Adrenal gland (tissue), 9 donors: ENCODE measurements at regions not wholly inside any gene's neighbourhood (a gene's known extent, or its start where the extent isn't known, plus 50 kb on each side); places are given as distances from the start of the nearest gene placed in this dataset.

Source experiments
- DNase-seq, 7 donors: peaks; one replicate each; pipeline ENCODE4 v3.0.0-alpha.2; 2019 to 2020
- H3K27ac ChIP-seq, 5 donors: fragments of 200-600 bp; sonication (generic) in 4 of 5; 1 replicate in 3 of 5; 2 replicates in 2 of 5; pipeline versions ENCODE4 v1.5.1 to v1.8.0; 2016 to 2020; ENCODE audit warnings: mild to moderate bottlenecking in 1 of 5
- H3K27me3 ChIP-seq: fragments of 200-600 bp; 2 replicates; pipeline ENCODE4 v1.8.0; 2021
- H3K36me3 ChIP-seq, 2 donors: fragments of 200-600 bp; replicated peaks in 1 of 2; 1 replicate in 1 of 2; 2 replicates in 1 of 2; pipeline versions ENCODE4 v1.5.1 to v1.8.0; 2018 to 2022
- H3K4me1 ChIP-seq, 2 donors: fragments of 200-600 bp; replicated peaks in 1 of 2; 1 replicate in 1 of 2; 2 replicates in 1 of 2; pipeline versions ENCODE4 v1.5.1 to v1.8.0; 2018 to 2021
- H3K4me3 ChIP-seq, 4 donors: fragments of 200-600 bp; sonication (generic) in 3 of 4; one replicate each; pipeline ENCODE4 v1.5.1; 2016 to 2018
- H3K9me3 ChIP-seq, 3 donors: fragments of 200-600 bp; sonication (generic) in 1 of 3; replicated peaks in 1 of 3; 1 replicate in 2 of 3; 2 replicates in 1 of 3; pipeline versions ENCODE4 v1.5.1 to v1.8.0; 2016 to 2021
- POLR2A ChIP-seq, 2 donors: fragments of 450-650 bp; IDR thresholded peaks; one replicate each; pipeline ENCODE4 v1.6.1; 2017; ENCODE audit warnings: antibody characterized with exemption in 2 of 2, mild to moderate bottlenecking in 2 of 2, moderate library complexity in 1 of 2
- WGBS, 4 donors: extraction: QIAGEN DNeasy Blood & Tissue Kit in 2 of 4; methylation state at CpG; one replicate each; pipeline versions ENCODE4 v1.1.5 to v1.1.7; 2013 to 2017; 5-methylcytosine and 5-hydroxymethylcytosine counted together
- intact Hi-C, 2 donors: fragments of 100-400 bp; cut with DNase I; formaldehyde crosslinking; loops; one replicate each; pipeline versions ENCODE4 v1.14.1 to v1.15.0; 2022 to 2023
- TF ChIP-seq, protein P1 (sequence below), 6 experiments: fragments of 450-650 bp in 4 of 6; fragments of 200-600 bp in 2 of 6; sonication (generic) in 1 of 6; IDR thresholded peaks; 1 replicate in 5 of 6; 2 replicates in 1 of 6; pipeline versions ENCODE4 v1.5.1 to v1.8.0; 2016 to 2021; ENCODE audit warnings: antibody characterized with exemption in 6 of 6, mild to moderate bottlenecking in 2 of 6, moderate library complexity in 1 of 6
- donor health status: healthy with polysubstance abuse.
- donor health status: Bipolar disorder and iron deficiency.
- donor health status: DM: yes; HTN: yes; CAD: no.
- donor health status: DM: no; HTN: no; CAD: no.
- donor health status: DM: no; HTN: no; CAD: no.

DNA sequence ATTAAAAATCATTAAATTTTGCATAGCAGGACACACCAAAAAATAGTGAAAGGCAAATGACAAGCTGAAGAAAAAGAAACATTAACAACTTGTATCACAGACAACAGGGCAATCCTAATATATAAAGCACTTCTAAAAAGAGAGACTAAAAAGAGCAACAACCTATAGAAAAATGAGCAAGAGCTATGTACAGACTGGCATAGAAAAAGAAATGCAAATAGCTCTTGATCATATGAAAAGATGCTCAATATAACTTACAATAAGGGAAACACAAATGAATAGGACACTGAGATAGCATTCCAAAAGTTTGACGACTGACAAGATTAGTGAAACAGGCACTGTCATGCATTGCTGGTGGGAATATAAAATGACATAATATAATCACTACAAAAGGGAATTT is 235.9 kb downstream of the SEC61B start:
- 92 to 100% (median 96%) methylated on average over 1 of the region's 1 CpG for WGBS, 4 donors
- no peaks in the 10 kb centered on the region for H3K36me3 ChIP-seq
- no peak for DNase-seq
- H3K4me1 ChIP-seq, result no peaks in the 10 kb centered on the region
- TF ChIP-seq, protein P1, sequence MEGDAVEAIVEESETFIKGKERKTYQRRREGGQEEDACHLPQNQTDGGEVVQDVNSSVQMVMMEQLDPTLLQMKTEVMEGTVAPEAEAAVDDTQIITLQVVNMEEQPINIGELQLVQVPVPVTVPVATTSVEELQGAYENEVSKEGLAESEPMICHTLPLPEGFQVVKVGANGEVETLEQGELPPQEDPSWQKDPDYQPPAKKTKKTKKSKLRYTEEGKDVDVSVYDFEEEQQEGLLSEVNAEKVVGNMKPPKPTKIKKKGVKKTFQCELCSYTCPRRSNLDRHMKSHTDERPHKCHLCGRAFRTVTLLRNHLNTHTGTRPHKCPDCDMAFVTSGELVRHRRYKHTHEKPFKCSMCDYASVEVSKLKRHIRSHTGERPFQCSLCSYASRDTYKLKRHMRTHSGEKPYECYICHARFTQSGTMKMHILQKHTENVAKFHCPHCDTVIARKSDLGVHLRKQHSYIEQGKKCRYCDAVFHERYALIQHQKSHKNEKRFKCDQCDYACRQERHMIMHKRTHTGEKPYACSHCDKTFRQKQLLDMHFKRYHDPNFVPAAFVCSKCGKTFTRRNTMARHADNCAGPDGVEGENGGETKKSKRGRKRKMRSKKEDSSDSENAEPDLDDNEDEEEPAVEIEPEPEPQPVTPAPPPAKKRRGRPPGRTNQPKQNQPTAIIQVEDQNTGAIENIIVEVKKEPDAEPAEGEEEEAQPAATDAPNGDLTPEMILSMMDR (IDR thresholded peaks at IDR 0.05), result no peak
- TF ChIP-seq POLR2A (IDR thresholded peaks at IDR 0.05), result no peak
- no peaks in the 10 kb centered on the region for H3K9me3 ChIP-seq
- intact Hi-C loops, result no loop called here
- no peaks in the 10 kb centered on the region for H3K27me3 ChIP-seq
- H3K4me3 ChIP-seq, result no peak overlapping the region
- H3K27ac ChIP-seq, result no peak overlapping the region

DNA sequence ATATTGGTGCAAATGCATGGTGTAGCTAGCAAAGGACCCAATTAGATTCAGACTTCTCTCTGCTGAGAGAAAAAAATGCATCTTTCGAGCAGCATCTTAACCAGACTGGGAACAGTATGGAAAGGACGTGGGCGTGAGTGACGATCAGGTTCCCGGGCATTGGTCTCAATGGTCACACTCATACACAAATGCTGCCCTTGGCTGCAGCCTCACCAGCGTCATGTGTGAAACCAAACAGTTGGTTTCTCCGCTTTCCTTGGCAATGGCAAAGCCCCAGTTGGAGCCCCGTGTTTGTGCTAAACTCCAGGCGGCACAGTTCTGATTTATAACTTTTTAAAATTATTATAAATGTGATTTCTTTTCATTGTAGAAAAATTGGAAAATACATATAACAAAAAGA is 237.8 kb downstream of the SEC61B start:
- Histone ChIP-seq H3K36me3 (no peaks in the 10 kb centered on the region), H3K4me1 (no peaks in the 10 kb centered on the region), H3K9me3 (no peaks in the 10 kb centered on the region), H3K4me3 (no peak overlapping the region), H3K27me3 (no peaks in the 10 kb centered on the region), H3K27ac (no peak overlapping the region)
- intact Hi-C loops, result no loop called here
- 90 to 93% (median 91%) methylated on average over 9 of the region's 9 CpGs for WGBS, 4 donors
- no peak for TF ChIP-seq POLR2A (IDR thresholded peaks at IDR 0.05)
- TF ChIP-seq, protein P1 (IDR thresholded peaks at IDR 0.05), result no peak
- DNase-seq, result no peak

DNA sequence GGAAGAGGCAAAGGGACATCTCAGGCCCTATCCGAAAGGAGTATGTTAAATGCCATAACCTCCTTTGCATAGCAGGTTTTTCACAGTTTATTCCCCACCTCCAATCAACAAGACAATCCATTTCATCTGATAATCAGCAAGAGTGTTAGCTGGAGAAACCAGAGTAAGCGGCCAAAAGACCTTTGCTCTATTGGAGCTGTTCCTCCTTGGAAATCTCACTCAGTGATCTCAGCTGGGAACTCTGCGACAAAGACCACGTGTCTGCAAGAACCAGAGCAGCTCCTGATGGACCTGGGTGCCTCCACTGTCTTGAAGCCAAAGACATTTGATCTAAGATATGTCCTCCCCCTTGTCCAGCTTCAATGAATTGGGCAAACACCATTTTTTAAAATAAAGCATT is 241.0 kb downstream of the SEC61B start:
- intact Hi-C loops, result no loop called here
- Histone ChIP-seq H3K36me3 (no peaks in the 10 kb centered on the region), H3K4me1 (no peaks in the 10 kb centered on the region), H3K9me3 (no peaks in the 10 kb centered on the region), H3K27me3 (no peaks in the 10 kb centered on the region), H3K4me3 (no peak overlapping the region), H3K27ac (no peak overlapping the region)
- WGBS, 4 donors, result 85 to 87% (median 86%) methylated on average over 4 of the region's 4 CpGs
- no peak for TF ChIP-seq POLR2A (IDR thresholded peaks at IDR 0.05)
- TF ChIP-seq, protein P1 (IDR thresholded peaks at IDR 0.05), result no peak
- DNase-seq, result no peak

DNA sequence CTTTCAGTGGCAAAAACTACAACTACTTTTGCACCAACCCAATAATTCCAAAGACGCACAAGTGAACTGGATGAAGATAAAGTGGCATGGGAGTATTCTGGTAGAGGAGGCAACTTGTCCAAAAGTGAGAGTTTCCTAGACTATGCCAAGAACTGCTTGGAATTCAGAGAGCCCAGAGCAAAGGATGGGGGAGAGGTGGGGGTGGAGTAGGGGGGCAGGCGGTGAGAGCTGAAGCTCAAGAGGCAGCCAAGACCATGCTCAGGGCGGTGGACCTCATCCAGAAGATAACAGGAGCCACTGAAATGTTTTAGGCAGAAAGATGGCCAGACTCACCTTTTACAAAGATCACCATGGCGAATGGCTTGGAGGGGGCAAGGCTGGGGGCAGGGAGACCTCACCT is 242.5 kb downstream of the SEC61B start:
- WGBS, 4 donors, result 85 to 98% (median 91%) methylated on average over 4 of the region's 4 CpGs

More for the DNA sequence above, 242.5 kb downstream of the SEC61B start:
- Histone ChIP-seq H3K4me1 (no peaks in the 10 kb centered on the region), H3K4me3 (no peak overlapping the region), H3K27ac (no peak overlapping the region), H3K36me3 (no peaks in the 10 kb centered on the region), H3K9me3 (no peaks in the 10 kb centered on the region), H3K27me3 (no peaks in the 10 kb centered on the region)
- intact Hi-C loops, result no loop called here
- no peak for DNase-seq
- TF ChIP-seq, protein P1 (IDR thresholded peaks at IDR 0.05), result no peak
- no peak for TF ChIP-seq POLR2A (IDR thresholded peaks at IDR 0.05)
